AG08396 (cell line): ENCODE measurements at regions not wholly inside any gene's neighbourhood (a gene's known extent, or its start where the extent isn't known, plus 50 kb on each side); places are given as distances from the start of the nearest gene placed in this dataset.

Source experiments
- DNase-seq: peaks from one replicate; pipeline ENCODE4 v3.0.0; 2012; ENCODE audit warnings: low spot score, mixed read lengths

DNA sequence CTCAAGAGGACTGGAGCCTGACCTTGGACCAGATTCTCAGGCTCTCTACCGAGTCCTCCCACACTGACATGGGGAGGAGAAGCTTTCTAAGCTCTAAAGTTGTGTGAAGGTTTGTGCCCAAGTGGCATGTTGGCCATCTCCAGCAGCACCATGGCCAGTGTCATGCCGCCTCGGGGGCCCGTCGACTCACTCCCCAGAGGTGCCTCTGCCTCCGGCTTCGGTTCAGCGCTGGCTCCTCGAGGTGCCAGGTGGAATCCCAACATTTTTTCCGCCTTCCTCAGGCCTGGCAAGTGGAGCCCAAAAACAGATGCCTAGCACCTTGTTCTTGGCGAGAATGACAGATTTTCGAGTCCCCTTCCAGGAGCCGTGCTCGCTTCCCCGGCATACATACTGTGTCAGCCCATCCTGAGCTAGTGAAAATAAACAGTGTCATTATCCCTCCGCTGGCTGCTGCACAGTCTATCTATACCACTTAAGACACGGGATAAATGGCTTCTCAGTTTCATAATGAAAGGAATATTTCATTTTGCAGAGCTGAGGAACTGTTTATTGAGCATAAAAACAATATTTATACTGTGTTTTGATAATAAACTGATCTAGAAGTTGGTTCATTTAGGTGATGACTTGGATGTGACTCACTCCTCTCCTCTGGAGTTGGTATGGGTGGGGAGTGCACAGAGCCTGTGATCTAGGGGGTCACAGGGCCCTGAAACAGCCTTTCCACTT lies 328.5 kb upstream of the TLE3 start:
- DNase-seq: peak; percentile 41

GRCh38 chr15:70424937-70425411 lies 327.3 kb upstream of the TLE3 start:
- no peak for DNase-seq

DNA sequence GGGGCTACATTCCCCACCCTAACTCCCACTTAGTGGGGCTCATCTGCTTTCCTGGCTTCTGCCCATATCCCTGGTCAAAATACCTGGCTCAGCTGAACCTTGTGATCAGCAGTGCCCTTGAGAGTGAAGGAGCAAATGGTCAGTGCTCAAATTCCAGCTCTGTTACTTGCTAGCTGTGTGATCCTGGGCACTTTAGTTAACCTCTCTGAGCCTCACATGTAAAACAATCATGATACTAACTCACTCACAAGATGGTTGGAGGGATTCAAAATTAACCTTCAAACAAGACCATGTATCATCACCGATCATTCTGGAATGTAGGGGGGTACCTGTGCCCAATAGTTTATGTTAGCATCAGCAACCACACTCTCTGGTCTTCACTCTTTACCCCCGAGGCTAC lies 325.6 kb upstream of the TLE3 start:
- DNase-seq: no peak

GRCh38 chr15:70422342-70422741 lies 324.6 kb upstream of the TLE3 start:
- no peak for DNase-seq

DNA sequence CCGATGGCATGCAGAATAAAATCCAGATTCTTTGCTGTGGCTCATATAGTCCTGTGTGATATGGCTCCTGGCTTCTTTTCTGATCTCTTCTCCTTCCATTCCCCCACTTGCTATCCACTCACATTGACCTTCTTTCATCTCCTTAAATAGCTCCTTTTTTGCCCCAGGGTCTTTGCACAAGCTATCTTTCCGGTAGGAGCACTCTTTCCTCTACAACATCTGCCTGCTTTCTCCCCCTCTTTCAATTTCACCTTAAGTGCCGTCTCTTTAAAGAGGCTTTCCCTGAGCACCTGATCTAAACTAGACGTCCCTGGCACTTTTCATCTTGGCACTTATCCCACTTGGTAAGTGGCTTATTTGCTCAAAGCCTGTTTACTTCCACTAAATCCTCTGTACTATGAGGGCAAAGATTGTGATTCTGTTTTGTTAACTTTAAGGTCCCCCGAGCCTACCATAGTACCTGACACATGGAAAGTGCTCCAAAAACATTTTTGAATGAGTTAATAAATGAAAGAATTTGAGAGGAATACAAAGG lies 323.3 kb upstream of the TLE3 start:
- DNase-seq: no peak

DNA sequence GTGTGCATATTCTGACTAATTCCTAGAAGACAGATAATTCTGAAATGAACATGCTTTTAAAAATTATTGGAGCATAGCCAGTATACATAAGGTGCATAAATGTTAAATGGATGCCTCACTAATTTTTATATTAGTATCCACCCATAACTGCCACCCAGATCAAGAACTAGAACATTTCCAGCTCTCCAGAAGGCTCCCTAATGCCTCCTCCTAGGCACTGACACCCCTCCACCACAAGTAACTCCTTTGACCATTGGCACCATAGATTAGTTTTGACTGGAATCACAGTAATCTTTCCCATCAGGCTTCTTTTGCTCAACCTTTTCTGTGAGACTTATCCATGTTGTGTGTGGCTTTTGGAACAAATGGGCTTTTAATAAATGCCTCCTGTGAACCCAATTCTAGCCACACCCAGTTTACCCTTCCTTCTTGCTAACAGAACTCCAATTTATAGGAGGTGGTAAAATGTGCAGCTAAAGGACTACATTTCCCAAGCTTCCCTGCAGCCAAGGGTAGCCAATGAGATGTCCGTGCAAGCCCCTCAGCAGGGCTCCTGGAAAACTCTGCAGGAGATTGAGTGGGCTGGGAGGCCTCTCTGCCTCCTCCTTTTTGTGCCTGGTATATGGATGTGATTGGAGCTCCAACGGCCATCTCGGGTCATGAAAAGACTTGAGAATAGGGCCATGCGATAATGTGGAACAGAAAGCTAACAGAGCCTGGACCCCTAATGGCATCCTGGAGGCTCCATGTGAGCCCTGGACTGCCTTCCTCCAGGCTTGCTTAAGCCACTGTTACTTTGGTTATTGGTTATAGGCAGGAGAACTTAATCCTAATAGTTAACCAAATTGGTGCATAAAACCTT lies 322.6 kb upstream of the TLE3 start:
- no peak for DNase-seq

DNA sequence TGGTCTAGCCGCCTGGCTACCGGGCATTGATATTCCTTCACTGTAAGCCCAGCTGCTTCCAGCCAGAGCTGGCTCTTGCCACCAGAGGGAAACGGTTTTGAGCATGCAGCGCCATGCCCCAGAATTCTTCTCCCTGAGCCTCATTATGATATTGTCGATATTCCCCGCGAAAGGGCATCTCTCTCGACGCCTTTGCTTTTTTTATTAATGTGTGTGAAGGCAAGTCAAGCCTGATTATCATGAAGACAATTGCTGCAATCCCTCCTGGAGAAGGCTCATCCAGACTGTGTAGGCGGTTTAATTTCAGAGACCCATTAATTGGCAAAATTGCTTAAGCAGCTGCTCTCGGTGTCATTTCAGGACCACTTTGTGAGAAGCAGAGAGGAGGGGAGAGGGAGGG lies 321.2 kb upstream of the TLE3 start:
- no peak for DNase-seq

DNA sequence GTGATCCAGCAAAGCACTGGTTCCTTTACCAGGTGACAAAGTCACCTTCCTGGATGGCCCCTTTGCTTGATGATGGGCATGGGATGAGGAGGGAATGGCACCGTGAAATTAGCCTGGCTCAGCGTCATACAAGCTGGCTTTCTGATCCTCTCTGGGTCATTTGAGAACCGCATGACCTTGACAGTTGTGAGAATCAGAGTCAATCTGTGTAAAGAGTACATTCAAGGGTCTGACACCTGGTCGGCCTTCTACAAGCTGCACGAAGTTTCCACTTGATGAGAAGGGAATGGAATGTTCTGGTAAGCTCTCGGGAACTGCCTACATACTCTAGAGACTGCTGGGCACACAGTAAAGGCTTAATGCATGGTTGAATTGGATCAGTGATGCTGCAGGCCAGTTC lies 319.8 kb upstream of the TLE3 start:
- DNase-seq: no peak

- no peak for DNase-seq
These were observed 319.1 kb upstream of the TLE3 start for GRCh38 chr15:70416829-70417228.

- DNase-seq: no peak
These were observed 317.7 kb upstream of the TLE3 start for GRCh38 chr15:70415398-70415797.

GRCh38 chr15:70414626-70415025 lies 316.9 kb upstream of the TLE3 start:
- no peak for DNase-seq

DNA sequence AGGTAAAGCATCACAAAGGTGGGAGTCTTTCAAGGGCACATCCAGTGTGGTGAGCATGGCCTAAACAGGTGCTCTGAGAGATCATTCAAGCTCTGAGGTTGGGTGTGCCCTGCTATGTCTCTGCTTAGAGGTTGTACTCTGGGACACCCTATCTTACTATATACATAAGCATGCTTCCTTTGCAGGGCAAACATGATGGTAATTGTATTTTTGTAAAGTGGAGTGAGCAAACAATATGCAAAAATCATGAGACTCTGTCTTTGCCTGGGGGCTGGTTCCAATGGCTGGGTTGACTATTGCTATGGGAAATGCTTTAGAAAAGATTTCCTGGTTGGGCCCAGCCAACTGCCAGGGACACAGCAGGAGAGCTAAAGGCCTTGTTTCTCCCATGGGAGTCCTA lies 315.1 kb upstream of the TLE3 start:
- DNase-seq: no peak

GRCh38 chr15:70411143-70411863 lies 313.6 kb upstream of the TLE3 start:
- no peak for DNase-seq

- DNase-seq: no peak
These were observed 312.8 kb upstream of the TLE3 start for GRCh38 chr15:70410371-70410985.

- DNase-seq: no peak
These were observed 311.7 kb upstream of the TLE3 start for GRCh38 chr15:70409388-70409787.

GRCh38 chr15:70407955-70408354 lies 310.2 kb upstream of the TLE3 start:
- no peak for DNase-seq

- DNase-seq: no peak
These were observed 309.6 kb upstream of the TLE3 start for GRCh38 chr15:70407336-70407670.

DNA sequence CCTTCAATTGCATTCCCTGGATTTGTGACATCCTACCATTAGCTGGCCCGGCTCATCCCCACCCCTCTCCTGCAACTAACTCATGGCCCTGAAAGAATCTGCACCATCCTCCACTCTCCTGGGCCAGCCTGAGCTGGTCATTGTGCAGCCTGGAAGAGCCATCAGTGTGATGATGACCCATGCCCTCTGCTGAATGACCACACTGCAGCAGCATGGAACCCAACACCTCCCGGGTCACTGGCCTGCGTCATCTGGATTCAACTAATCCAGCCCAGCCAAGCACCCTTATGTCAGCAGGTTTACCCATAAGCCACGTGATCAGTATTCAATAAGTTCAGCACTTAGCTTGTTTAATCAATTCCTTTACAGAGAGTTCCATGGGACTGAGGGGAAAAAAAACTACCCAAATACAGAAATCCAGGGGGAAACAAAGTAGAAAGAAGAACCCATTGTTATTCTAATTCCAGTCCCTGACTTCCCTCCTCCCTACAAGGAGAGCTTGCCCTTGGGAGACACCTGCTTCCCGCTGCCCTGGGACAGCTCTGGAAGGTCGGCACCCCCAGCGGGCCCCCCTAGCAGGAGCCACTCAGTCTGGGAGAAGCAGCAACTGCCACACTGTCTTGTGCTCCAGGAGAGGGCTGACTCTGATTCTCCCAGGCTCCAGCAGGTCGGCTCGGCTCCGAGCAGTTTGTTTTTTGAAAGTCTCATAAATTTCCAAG lies 309.1 kb upstream of the TLE3 start:
- DNase-seq: no peak

DNA sequence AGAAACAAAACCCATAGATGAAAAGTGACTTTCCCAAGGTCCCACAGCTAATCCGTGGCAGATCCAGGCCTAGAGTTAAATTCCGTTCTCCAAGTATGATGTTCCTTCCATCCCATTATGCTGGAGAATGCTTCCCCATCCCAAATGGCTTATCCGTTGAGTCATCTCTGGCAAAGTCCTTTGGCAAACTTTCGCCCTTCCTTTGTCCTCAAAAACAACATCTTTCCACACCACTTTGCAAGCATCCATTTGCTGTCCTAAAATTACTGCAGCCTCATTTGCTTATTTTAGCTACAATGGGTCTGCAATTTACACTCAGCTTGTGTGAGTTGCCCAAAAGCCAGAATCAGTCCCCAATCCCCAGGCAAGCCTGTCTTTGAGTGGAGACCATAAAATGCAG lies 304.0 kb upstream of the TLE3 start:
- DNase-seq: no peak

DNA sequence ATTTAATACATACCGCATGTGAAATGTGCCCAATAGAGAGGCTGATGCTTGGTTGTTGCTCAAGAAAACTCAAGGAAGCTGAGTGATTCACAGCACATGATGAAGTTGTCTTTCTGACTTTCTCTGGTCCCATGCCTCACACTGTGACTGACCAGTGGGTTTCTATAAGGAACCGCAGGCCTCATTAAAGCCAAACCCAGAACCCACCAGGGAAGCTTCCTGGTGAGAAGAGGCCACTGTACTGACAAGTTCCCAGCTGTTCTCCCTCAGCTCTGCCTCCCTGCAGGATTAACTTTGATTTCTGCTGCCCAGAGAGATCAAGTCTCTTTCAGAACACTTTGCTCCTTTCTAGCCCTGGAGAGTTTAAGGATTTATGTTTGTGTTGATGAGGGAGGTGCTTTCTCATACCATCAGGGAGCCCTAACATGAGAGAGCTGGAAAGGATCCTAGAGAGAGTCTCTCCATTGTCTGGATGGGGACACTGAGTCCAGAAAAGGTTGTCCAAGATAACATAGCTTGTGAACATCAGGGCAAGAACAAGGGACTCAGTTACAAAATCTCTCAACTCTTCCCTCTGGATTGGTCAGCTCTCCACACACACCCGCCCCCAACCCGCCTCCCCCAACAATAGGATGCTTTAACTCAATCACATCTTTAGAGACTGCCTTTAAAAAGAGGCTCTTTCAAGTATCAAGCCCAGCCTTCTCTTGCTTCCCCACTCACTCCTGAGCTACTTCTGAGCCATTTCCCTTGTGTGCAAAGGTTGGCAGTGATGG lies 303.2 kb upstream of the TLE3 start:
- no peak for DNase-seq

DNA sequence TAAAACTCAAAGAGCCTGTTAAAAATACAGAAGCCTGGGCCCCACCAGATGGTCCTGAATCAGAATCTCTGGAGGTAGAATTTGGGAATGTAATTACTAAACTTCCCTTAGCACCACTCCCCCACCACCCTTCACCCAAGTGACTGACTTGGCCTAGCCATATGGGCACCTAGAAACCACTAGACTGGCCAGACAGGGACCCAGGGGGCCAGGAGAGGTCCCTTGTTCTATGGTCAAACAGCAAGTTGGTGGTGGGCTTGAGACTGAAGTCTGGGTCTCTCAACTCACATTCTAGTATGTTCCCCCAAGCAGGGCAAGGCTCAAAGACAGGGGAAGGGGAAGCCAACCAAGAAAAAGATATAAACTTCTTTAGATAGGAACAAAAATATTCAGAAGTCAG lies 301.5 kb upstream of the TLE3 start:
- DNase-seq: no peak
